HEK293 (cell line): ENCODE measurements at regions not wholly inside any gene's neighbourhood (a gene's known extent, or its start where the extent isn't known, plus 50 kb on each side); places are given as distances from the start of the nearest gene placed in this dataset.

Experiments
- ATF2 ChIP-seq: fragments of 450-650 bp; formaldehyde crosslinking; IDR thresholded peaks from 2 replicates; pipeline ENCODE4 v1.5.1; 2016; ENCODE audit warnings: missing biosample characterization, missing genetic modification characterization, low read depth
- CTCF ChIP-seq: fragments of 450-650 bp; formaldehyde crosslinking; IDR thresholded peaks from 2 replicates; pipeline ENCODE4 v1.5.1; 2016; ENCODE audit warnings: missing biosample characterization, missing genetic modification characterization
- KLF16 ChIP-seq: fragments of 450-650 bp; formaldehyde crosslinking; IDR thresholded peaks from 2 replicates; pipeline ENCODE4 v1.5.1; 2017; ENCODE audit warnings: missing biosample characterization, missing genetic modification characterization
- MYNN ChIP-seq: fragments of 450-650 bp; formaldehyde crosslinking; IDR thresholded peaks from 2 replicates; pipeline ENCODE4 v1.5.1; 2016; ENCODE audit warnings: missing biosample characterization, missing genetic modification characterization, borderline replicate concordance
- PATZ1 ChIP-seq: fragments of 450-650 bp; formaldehyde crosslinking; IDR thresholded peaks from 2 replicates; pipeline ENCODE4 v1.5.1; 2016; ENCODE audit warnings: missing biosample characterization, missing genetic modification characterization
- PRDM4 ChIP-seq: fragments of 450-650 bp; formaldehyde crosslinking; IDR thresholded peaks from 2 replicates; pipeline ENCODE4 v1.5.1; 2017; ENCODE audit warnings: missing biosample characterization, missing genetic modification characterization
- SCRT2 ChIP-seq: fragments of 450-650 bp; formaldehyde crosslinking; IDR thresholded peaks from 2 replicates; pipeline ENCODE4 v1.5.1; 2016; ENCODE audit warnings: missing biosample characterization, missing genetic modification characterization
- TCF7L2 ChIP-seq: IDR thresholded peaks from 2 replicates; pipeline ENCODE4 v1.6.1; 2011; ENCODE audit warnings: low read depth, mild to moderate bottlenecking, inconsistent platforms, low read length, moderate library complexity, borderline replicate concordance
- ZNF350 ChIP-seq: fragments of 450-650 bp; formaldehyde crosslinking; IDR thresholded peaks from 2 replicates; pipeline ENCODE4 v1.5.0; 2017; ENCODE audit warnings: missing biosample characterization, mild to moderate bottlenecking, missing genetic modification characterization
- ZNF513 ChIP-seq: fragments of 450-650 bp; IDR thresholded peaks from 2 replicates; pipeline ENCODE4 v1.5.1; 2018; ENCODE audit warnings: missing biosample characterization, missing genetic modification characterization
- ZNF555 ChIP-seq: fragments of 450-650 bp; formaldehyde crosslinking; conservative IDR thresholded peaks from 2 replicates; pipeline ENCODE4 v1.5.1; 2017; ENCODE audit warnings: missing biosample characterization, mild to moderate bottlenecking, missing genetic modification characterization, inconsistent platforms
- ZNF639 ChIP-seq: fragments of 450-650 bp; formaldehyde crosslinking; IDR thresholded peaks from 2 replicates; pipeline ENCODE4 v1.5.1; 2016; ENCODE audit warnings: missing biosample characterization, missing genetic modification characterization
- ZNF777 ChIP-seq: fragments of 450-650 bp; formaldehyde crosslinking; IDR thresholded peaks from 2 replicates; pipeline ENCODE4 v1.5.1; 2017; ENCODE audit warnings: missing biosample characterization, missing genetic modification characterization, borderline replicate concordance

- TF ChIP-seq CTCF (no peak), PATZ1 (no peak), ATF2 (tag by site-specific recombination) (no peak), ZNF555 (tag by site-specific recombination) (no peak), PRDM4 (tag by site-specific recombination) (no peak), ZNF777 (tag by site-specific recombination) (no peak), ZNF639 (tag by site-specific recombination) (no peak), TCF7L2 (no peak), KLF16 (tag by site-specific recombination) (no peak), ZNF350 (tag by site-specific recombination) (no peak), MYNN (tag by site-specific recombination) (no peak), SCRT2 (tag by site-specific recombination) (no peak), ZNF513 (no peak)
These were observed 300.1 kb upstream of the SLC7A11 start for GRCh38 chr4:138542191-138542776.
